Skin of body (tissue), 1 donor: ENCODE measurements at regions not wholly inside any gene's neighbourhood (a gene's known extent, or its start where the extent isn't known, plus 50 kb on each side); places are given as distances from the start of the nearest gene placed in this dataset.
A peak's percentile ranks its signal among the peaks of the same experiment; 100 is the strongest.
"Not testable (repeated sequence)": the region's sequence is repeated elsewhere in the genome, so short reads cannot be mapped to it uniquely, and the experiment has no call there.

Experiments used
- DNase-seq: peaks from one replicate; lab custom pipeline; 2025; lab: John Stamatoyannopoulos, UW

DNA sequence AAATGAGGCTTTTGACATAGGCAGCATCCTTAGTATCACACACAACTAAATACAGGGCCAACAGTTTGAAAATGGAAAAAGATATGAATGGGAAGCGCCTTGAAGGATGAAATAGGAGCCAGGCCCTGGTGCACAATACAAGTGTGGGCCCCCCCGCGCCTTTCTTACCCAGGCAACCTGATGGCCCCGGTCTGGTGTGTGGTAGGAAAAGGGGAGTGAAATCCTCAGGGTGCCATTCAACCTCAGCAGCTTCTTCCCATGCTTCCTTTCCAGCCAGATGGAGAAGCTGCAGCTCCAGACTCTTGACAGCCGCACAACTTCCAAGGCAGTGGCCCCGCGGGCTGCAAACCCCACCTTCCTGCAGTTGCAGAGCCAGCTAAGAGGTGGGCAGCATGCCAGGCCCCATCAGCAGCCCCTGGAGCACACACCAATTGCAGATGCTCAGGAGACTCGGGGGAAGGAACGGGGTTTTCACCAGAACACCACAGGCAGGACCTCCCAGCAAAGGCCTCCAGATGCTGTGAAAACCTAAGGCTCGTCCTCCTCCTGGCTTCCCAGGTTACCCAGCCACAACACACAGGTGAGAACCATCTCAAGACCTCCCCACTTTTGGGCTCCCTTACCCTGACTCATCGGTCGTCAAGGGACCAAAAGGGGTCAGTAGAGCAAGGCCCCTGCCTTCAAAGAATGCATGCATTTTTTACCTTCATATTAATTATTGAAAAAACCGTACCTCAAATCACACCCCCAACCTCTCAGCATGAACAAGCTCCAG is 101.6 kb downstream of the CPN2 start:
- peak; percentile 66 for DNase-seq

DNA sequence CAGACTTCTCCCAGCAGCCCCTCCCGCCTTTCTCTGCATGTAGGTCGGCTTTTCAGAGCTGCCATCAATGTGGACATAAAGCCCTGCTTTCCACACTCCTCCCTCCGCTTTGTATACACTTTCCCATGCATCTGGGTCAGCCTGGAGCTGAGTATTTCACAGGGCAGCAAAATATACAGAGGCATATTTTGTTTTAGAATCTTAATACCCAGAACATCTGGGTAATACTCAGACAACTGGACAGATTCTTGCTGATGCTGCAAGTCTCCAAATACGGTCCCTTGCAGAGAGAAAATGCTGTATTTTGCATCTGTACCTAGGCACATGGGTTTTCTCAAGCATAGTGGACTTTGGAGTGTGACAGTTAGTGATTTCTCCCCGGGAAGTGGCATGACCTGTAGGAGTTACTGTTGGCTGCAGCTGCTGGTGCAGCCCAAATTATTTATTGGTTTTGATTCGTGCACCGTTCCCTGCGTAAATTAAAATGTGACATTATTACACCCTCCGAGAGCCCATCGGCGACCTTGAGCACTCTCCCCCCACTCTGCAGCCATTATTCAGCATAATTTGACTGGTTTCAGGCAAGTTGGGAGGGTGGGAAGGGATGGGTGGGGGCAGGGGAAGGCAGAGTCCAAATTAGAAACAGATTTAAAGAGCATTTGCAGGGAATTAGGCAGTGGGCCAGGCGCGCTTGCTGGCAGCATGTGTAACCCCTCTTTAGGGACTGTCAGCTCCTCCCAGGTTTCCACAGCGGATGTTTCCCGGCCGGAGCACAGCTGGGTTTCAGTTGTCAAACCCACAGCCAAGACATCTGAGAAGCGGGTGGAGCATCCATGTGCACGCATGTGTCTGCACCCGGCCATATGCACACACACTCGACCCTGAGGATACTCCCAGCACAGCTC is 100.8 kb downstream of the CPN2 start:
- DNase-seq = peak; percentile 97

DNA sequence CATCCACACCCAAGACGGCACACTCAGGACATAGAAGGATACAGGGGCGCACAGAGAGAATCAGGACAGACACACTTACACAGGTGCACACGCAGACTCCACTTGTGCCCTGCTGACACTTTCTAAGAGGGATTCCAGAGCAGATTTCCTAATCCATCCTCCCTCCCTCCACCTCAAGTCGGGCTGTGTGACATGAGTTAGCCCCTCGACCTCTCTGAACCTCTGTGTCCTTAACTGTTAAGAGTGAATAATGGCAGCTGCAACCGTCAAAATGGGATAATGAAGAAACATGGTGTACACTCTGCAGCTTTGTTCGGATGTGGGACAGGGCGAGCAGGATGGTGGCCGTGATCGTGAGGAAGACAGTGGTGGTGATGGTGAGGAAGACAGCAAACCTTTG is 100.1 kb downstream of the CPN2 start:
- no peak for DNase-seq

DNA sequence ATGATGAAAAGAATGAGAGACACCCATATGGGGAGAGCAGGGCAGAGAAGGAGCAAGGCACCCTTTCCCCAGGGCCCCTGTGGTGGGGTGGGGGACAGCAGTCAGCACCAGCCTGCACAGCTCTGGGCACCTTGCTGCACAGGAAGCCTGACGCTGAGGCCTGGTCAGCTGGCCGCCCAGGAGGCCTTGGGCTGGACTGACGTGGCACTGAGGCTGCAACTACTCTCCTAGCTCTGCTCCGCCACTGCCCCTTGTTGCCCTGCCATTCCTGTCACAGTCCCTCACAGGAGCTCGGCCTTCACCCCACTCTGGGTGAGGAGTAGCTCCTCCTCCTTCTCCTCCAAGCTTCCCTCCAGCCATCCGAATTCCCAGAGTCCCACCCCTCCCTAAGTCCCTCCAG is 99.7 kb downstream of the CPN2 start:
- DNase-seq = no peak

DNA sequence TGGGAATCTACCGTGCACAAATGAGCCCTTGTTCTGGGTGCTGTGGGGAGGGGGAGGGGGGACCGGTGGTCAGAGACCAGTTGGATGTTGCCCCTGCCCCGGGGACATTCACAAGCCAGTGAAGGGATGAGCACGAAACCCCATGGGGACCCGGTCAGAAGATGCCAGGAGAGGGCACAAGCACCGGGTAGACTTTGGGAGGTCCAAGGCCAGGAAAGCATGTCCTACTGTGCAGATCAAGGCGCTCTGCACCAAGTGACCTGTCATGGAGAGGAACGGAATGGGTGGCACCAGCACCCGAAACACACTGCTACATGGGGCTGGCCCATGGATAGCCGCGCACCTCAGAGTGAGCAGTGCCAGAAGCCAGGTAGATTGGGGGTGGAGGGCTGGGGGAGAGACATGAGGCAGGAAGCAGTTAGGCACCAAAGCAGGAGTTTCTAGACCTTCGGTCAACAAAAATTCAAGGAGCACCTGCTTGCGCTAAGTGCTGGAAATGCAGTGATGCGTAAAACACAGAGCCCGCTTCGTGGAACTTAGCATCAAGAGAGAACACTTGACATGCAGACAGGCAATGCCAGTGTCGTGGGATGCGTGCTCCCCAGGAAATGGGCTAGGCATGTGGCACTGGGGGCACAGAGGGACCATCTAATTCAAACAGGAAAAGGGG is 99.1 kb downstream of the CPN2 start:
- no peak for DNase-seq

DNA sequence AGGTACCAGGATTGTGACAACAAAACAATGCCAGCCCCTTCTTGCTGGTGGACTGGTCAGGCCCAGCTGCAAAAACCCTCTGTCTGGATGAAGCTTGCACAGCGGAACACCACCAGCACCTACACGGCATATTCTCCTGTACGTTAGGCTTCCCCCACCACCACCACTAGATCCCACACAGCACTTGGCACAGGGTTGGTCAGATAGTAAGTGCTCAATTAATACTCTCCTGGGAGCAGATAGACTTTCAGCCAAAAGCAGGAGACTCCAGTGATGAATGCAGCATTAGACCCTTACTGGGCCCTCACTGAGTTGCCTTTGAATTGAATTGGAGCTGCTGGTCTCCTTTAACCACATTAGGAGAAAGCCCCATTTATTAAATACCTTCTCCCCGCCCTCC is 97.9 kb downstream of the CPN2 start:
- DNase-seq = no peak

DNA sequence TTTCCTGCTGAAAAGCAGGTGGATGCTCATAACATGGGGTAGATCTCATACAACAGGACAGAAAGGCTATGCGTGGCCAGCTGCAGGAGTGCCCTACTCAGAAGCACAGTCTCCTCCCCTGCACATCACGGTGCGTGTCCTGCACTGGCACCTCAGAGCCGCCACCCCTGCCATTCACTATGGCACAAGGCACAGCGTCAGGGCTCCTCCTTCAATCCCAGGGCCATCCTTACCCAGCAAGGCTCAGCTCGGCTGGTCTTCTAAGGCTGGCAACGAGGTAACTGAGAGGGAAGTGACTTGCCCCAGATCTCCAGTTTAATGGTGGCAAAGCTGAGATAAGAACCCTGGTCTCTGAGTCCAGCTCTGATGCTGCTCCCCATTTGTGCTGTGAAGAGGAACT is 97.1 kb downstream of the CPN2 start:
- DNase-seq = no peak

DNA sequence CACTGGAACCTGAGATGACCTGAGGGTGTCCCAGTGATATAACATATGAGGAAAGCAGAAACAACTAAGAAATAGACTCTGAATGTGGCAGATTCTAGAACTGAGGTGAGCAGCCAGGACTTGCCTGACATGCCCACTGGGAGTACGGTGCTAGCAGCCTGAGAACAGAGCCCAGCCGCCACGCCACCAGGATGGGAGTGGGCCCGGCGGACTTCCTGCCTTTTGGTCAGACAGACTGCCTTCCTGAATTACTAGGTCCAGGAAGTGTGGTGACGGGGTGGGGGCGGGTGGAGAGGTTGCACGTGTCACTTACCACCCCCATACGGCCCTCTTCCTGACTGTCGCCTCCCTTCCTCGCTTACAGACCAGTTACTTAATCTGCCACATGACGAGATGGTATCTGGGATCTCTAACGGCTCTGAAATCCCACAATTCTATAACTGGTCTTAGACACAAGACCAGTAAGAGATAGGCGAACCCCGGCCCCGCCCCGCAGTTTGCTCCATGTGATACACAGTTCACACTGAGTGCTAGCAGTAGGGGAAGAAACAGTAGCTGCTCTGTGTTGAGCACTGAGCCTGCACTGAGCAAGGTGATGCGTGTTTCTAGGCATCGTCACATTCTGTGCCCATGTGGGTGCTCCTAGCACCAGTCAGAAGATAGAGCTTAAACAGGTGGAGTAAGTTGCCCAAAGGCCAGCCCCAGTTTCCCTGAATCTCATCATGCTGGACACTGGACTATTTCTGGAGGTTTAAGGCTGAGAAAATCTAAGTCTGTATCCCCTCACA is 95.7 kb downstream of the CPN2 start:
- DNase-seq = peak; percentile 45

DNA sequence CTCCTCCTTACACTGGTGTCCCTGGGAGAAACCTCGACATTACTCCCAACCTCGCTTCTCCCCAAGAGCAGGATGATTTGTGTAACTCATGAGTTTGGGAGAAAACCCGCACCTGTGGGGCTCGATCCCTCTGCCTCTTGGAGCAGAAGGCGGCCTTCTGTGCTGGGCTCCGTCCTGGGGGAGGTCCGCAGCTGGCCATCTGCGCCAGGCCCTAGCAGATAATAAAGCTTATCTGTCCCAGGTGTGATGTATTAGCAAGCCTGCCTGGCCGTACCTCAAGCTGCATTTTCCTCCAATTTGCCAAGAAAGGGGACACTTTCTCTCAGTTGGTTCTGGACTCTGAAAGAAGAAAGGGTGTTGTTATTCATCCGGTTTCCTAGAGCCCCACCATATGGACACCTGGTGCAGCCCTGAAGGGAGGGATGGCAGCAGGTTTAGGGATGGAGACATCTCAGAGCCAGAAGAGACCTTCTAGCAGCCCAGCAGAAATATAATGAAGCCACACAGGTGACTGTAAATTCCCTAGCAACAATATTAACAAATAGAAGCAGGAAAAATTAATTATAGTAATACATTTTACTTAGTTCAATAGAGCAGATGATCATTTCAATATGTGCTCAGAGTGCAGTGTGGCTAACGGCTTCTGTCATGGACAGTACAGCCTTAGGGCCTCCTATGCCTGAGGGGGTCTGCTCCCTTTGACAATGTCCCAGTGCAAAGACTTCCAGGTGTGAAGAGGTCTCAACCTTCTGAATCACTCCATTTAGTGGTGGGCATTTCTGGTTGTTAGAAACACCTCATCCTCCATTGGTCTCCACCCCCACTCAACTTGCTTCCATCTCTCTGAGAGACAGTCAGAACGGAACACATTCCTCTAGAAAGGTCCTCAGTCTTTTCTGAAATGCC is 94.8 kb downstream of the CPN2 start:
- DNase-seq = no peak

DNA sequence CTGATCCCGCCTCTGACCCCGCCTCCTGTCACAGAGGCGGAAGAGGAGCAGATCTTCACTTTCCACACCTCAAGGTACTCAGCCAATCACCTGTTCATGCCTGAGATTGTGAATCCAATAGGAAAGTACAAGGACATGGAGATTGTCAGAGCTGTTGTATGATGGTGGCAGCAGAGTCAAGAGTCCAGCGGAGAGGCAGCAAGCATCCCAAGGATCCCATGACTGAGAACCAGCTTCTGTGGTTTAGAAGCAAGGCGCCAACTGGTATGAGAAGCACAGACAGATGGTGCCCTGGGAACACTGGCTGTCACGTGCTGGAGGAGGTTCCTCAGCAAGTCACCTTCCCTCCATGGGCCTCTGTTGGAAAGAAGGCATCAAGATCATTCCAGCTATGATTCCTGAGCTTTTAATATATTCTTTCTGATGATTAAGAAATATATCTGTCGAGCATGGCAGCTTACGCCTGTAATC is 93.9 kb downstream of the CPN2 start:
- no peak for DNase-seq

DNA sequence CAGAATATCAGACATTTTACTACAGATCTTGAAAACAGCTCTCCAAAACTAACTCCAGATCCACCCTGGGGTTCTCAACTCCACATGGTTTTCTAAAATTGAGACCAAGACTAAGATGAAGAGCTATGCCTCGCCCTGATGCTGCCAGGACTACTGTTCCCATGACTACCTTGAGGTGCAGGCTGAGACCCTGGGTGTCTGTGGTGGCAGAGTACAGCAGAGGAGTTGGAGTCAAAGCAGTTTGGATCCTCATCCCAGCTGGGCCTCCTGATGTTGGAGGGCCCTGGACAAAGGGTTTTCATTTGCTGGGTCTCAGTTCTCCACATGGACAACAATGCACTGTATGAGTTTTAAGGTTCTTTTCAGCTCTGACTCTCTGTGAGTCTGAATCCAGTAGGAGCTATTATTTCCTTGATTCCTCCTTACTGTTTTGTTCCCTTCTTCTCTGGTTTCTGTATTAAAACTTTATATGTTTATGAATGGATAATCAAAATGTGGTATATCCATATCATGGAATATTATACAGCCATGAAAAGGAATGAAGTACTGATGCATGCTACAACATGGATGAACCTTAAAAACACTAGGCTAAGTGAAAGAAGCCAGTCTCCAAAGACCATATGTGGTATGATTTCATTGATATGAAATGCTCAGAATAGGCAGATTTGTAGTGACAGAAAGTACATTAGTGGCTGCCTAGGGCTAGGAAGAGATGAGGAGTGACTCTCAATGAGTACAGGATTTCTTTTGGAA is 93.0 kb downstream of the CPN2 start:
- DNase-seq = no peak

DNA sequence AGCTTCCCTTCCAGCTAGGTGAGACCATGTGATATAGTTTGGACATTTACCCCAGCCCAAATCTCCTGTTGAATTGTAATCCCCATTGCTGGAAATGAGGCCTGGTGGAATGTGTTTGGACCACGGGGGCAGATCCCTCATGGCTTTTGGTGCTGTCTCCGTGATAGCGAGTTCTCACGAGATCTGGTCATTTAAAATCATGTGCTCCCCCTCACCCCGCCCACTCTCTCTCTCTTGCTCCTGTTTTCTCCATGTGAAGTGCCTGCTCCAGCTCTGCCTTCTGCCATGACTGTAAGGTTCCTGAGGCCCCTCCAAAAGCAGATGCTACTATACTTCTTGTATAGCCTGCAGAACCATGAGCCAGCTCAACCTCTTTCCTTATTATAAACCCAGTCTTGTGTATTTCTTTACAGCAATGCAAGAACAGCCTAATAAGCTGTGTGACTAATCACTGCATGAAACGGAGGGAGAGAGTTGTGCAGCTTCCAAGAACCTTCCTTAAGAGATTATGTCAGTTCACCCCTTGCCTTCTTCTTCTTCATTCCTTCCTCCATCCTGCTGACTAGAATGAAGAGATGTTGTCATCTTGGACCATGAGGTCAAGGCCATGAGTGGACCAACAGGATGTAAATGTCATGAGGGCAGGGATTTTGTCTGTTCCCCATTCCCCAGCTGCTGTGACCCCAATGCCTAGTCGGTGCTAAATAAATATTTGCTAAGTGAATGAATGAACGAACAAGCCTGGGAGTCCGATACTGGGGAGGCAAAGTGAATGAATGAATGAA is 91.0 kb downstream of the CPN2 start:
- DNase-seq = no peak

DNA sequence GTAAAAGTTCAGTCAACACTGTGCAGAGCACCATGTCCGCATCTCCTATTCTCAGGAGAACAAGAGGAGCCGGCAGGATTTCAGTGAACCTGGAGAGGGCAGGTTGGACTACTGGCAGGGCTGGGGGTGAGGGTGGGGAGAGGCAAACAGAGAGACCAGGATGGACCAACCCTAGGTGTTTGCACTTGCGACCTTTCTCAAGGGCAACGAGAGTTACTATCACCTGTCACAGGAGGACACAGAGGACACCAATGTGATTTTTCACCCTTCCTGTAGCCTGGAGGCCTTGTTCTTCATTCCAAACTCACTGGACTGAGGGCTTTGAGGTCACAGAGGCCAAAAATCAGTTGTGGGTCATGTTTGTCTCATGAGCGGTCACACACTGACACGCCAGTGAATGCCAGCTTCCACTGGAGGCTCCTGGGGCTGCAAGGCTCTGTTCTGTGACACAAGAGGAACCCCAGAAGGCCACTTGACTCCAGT is 89.5 kb downstream of the CPN2 start:
- no peak for DNase-seq

DNA sequence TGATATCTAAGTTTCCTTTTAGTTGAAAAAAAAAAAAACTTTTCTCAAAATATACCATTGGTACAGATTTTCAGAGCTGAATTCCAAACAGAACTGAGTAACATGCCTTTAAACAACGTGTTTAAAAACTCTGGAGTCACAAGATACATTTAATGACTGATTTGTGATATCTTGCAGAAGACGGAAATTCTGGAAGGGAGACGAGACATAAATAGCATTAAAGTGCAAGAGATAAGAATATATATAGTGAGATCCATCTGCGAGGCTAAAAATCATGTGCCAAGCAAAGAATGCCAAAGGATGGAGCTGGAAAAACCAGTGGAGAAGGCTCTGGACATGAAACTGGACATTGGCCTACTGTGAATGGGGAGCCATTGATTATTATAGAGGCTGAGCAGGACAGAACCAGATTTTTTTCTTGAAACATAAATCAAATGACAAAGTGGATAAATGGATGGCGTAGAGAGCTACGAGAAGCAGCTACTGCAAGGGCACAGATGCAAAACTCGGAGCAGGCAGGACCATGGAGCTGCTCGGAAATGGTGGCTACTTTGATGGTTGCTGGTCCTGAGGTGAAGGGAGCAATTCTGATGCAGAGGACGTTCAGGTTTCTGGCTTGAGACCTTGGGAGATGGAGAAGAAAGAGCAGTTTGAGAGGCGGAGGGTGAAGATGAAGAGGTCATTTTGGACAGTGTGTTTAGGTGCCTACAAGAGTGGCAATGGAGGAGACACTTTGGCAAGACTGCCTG is 88.8 kb downstream of the CPN2 start:
- DNase-seq = no peak

DNA sequence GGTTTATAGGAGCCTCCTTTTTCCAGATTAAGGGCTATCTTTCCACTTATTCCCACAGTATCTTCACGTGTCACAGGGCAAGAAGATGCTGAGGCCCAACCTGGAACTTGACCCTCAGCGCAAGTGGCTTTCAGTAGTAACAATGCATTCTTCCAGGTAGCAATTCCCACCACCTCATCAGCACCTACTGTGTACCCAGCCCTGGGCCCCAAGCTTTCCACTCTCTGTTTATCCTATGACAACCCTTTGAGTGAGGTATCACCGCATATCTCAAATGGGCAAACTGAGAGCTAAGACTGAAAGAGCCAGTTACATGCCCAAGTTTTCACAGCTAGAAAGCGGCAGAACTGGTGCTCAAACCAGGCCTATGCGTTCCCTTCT is 88.2 kb downstream of the CPN2 start:
- DNase-seq = no peak

DNA sequence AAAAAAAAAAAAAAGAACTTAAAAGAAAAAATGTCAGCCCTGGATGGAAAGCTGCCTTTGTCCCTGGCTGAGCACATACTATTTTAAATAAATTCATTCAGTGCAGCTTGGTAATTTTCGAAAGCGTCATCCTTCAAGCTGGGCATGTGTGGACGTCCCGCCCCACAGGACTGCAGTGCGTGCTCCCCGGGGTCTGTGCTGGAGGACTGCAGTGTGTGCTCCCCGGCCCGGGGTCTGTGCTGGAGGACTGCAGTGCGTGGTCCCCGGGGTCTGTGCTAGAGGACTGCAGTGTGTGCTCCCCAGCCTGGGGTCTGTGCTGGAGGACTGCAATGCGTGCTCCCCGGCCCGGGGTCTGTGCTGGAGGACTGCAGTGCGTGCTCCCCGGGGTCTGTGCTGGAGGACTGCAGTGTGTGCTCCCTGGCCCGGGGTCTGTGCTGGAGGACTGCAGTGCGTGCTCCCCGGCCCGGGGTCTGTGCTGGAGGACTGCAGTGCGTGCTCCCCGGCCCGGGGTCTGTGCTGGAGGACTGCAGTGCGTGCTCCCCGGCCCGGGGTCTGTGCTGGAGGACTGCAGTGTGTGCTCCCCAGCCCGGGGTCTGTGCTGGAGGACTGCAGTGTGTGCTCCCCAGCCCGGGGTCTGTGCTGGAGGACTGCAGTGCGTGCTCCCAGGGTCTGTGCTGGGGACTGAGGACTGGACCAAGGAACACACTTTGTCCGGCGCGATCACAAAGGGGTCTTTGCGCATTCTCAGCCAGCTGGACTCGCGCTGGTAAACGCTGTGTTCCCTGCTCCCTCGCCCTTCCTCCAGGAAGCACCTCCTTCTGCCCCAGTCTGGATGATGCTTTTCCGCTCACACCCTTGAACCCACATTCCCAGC is 86.3 kb downstream of the CPN2 start:
- not testable (repeated sequence) for DNase-seq

DNA sequence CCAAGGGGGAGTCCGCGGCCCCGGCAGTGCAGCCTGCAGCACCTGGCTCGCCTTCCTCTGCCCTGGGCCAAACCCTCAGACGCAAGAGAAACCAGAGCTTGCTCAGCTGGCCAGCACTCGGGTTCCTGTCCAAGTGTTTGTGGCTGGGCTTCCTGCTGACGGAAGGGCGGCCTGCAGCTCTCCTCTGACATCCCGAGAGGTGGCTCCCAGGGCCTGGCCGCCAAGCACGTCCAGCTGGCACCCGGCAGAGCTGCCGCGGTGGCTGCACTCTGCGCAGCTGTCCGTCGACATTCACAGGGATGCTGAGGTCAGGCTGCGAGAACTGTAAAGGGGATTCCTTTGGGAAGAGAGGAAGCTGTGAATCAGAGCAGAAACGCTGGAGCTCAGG is 85.6 kb downstream of the CPN2 start:
- DNase-seq = peak; percentile 82
